Neural progenitor cell (in vitro differentiated cells): ENCODE measurements at regions not wholly inside any gene's neighbourhood (a gene's known extent, or its start where the extent isn't known, plus 50 kb on each side); places are given as distances from the start of the nearest gene placed in this dataset.
"Not testable (repeated sequence)": the region's sequence is repeated elsewhere in the genome, so short reads cannot be mapped to it uniquely, and the experiment has no call there.

Experiments
- CTCF ChIP-seq: fragments of 200-600 bp; sonication (generic); IDR thresholded peaks from 2 replicates; pipeline ENCODE4 v1.5.1; 2017; ENCODE audit warnings: antibody characterized with exemption, mild to moderate bottlenecking
- EZH2 ChIP-seq: fragments of 200-600 bp; sonication (generic); IDR thresholded peaks from 2 replicates; pipeline ENCODE4 v1.6.1; 2017; ENCODE audit warnings: antibody characterized with exemption, mild to moderate bottlenecking, moderate library complexity

- not testable (repeated sequence) for TF ChIP-seq CTCF, EZH2
Measured at GRCh38 chr17:51429938-51430337, 169.6 kb downstream of the UTP18 start.
